ENCODE measurements at regions not wholly inside any gene's neighbourhood (a gene's known extent, or its start where the extent isn't known, plus 50 kb on each side); places are given as distances from the start of the nearest gene placed in this dataset.

- no peak for DNase-seq (ENCODE audit: low read depth in 3 of 3)
Observed at GRCh38 chr3:106018929-106019550, 150.2 kb upstream of the CBLB start.

- DNase-seq (ENCODE audit: low read depth in 3 of 3) = no peak
Observed at GRCh38 chr3:106022913-106023312, 154.1 kb upstream of the CBLB start.

GRCh38 chr3:106025151-106025722 is 156.4 kb upstream of the CBLB start:
- no peak for DNase-seq (ENCODE audit: low read depth in 3 of 3)

GRCh38 chr3:106029954-106030626 is 161.3 kb upstream of the CBLB start:
- DNase-seq (ENCODE audit: low read depth in 3 of 3) = no peak

- DNase-seq (ENCODE audit: low read depth in 3 of 3) = no peak
Observed at GRCh38 chr3:106030627-106030963, 161.8 kb upstream of the CBLB start.

- DNase-seq (ENCODE audit: low read depth in 3 of 3) = no peak
Observed at GRCh38 chr3:106032479-106032878, 163.7 kb upstream of the CBLB start.

GRCh38 chr3:106033654-106034053 is 164.8 kb upstream of the CBLB start:
- DNase-seq (ENCODE audit: low read depth in 3 of 3) = no peak

- DNase-seq (ENCODE audit: low read depth in 3 of 3) = no peak
Observed at GRCh38 chr3:106034313-106034712, 165.5 kb upstream of the CBLB start.

GRCh38 chr3:106035619-106036018 is 166.8 kb upstream of the CBLB start:
- no peak for DNase-seq (ENCODE audit: low read depth in 3 of 3)

GRCh38 chr3:106036696-106037095 is 167.9 kb upstream of the CBLB start:
- DNase-seq (ENCODE audit: low read depth in 3 of 3) = no peak

GRCh38 chr3:106047221-106047620 is 178.4 kb upstream of the CBLB start:
- no peak for DNase-seq (ENCODE audit: low read depth in 3 of 3)

GRCh38 chr3:106048946-106049481 is 180.2 kb upstream of the CBLB start:
- DNase-seq (ENCODE audit: low read depth in 3 of 3) = no peak

- no peak for DNase-seq (ENCODE audit: low read depth in 3 of 3)
Observed at GRCh38 chr3:106049821-106050220, 181.0 kb upstream of the CBLB start.

GRCh38 chr3:106056931-106057330 is 188.1 kb upstream of the CBLB start:
- no peak for DNase-seq (ENCODE audit: low read depth in 3 of 3)

- no peak for DNase-seq (ENCODE audit: low read depth in 3 of 3)
Observed at GRCh38 chr3:106058475-106058874, 189.7 kb upstream of the CBLB start.

- DNase-seq (ENCODE audit: low read depth in 3 of 3) = no peak
Observed at GRCh38 chr3:106059953-106060517, 191.2 kb upstream of the CBLB start.

- DNase-seq (ENCODE audit: low read depth in 3 of 3) = no peak
Observed at GRCh38 chr3:106063909-106064308, 195.1 kb upstream of the CBLB start.

GRCh38 chr3:106065831-106066230 is 197.0 kb upstream of the CBLB start:
- no peak for DNase-seq (ENCODE audit: low read depth in 3 of 3)

- DNase-seq (ENCODE audit: low read depth in 3 of 3) = no peak
Observed at GRCh38 chr3:106067711-106068110, 198.9 kb upstream of the CBLB start.

- DNase-seq (ENCODE audit: low read depth in 3 of 3) = no peak
Observed at GRCh38 chr3:106068381-106068780, 199.6 kb upstream of the CBLB start.

- DNase-seq (ENCODE audit: low read depth in 3 of 3) = no peak
Observed at GRCh38 chr3:106068795-106069194, 200.0 kb upstream of the CBLB start.

- DNase-seq (ENCODE audit: low read depth in 3 of 3) = no peak
Observed at GRCh38 chr3:106070187-106070586, 201.4 kb upstream of the CBLB start.

- DNase-seq (ENCODE audit: low read depth in 3 of 3) = no peak
Observed at GRCh38 chr3:106071306-106071705, 202.5 kb upstream of the CBLB start.
